K562 (cell line): ENCODE measurements at regions not wholly inside any gene's neighbourhood (a gene's known extent, or its start where the extent isn't known, plus 50 kb on each side); places are given as distances from the start of the nearest gene placed in this dataset.

ENCODE experiments used
- ATAC-seq: fragments of 200-7000 bp; cut with Tn5 transposase; 3 replicates; pipeline ENCODE4 v1.9.1; 2020; ENCODE audit warnings: moderate library complexity
- BruUV-seq: library from RNA; stranded (reverse); fragments of 400-500 nt; replicated peaks from 2 replicates; lab custom pipeline; 2021; lab: Mats Ljungman, UMichigan
- CTCF ChIA-PET: fragments of 300-600 bp; formaldehyde crosslinking; extraction: SDS; loops from one replicate; lab custom pipeline; 2021; ENCODE audit warnings: low intra/inter-chr PET ratio; lab: Yijun Ruan, JAX
- POLR2A ChIA-PET: fragments of 300-600, 350-650 bp; sonication (Branson Sonifier 250); formaldehyde crosslinking; extraction: SDS; loops from one replicate; lab custom pipeline; 2021; ENCODE audit warnings: antibody characterized with exemption, inconsistent platforms; lab: Yijun Ruan, JAX
- DNase-seq, 4 experiments: peaks; one replicate each; pipeline versions ENCODE4 v3.0.0 to v3.0.0-alpha.2; 2011 to 2018; ENCODE audit warnings: low spot score in 3 of 4, mixed read lengths in 3 of 4; ENCODE audit errors: extremely low read depth in 1 of 4
- FAIRE-seq: peaks from 2 replicates; lab custom pipeline; 2011; peaks lifted over from hg19 to GRCh38; lab: Jason Lieb, UNC
- H2AFZ ChIP-seq: 2 replicates; pipeline ENCODE4 v1.6.0; 2011; ENCODE audit warnings: low read depth, low read length, control low read depth, inconsistent platforms
- H3K27ac ChIP-seq: fragments of 200-600 bp; 3 replicates; pipeline ENCODE4 v1.8.0; 2011; ENCODE audit warnings: low read depth, mild to moderate bottlenecking, control low read depth, inconsistent platforms, low read length, moderate library complexity, mixed read lengths; ENCODE audit errors: extremely low read depth
- H3K27me3 ChIP-seq, 2 experiments: fragments of 300-600 bp in 1 of 2; 2 replicates in 1 of 2; 3 replicates in 1 of 2; pipeline versions ENCODE4 v1.6.0 to v1.8.0; 2011; ENCODE audit warnings: inconsistent platforms in 2 of 2, low read length in 2 of 2, mild to moderate bottlenecking in 1 of 2, mixed read lengths in 1 of 2, moderate library complexity in 1 of 2; ENCODE audit not compliant: control insufficient read depth in 2 of 2, insufficient read depth in 2 of 2
- H3K36me3 ChIP-seq: fragments of 300-600 bp; 3 replicates; pipeline ENCODE4 v1.8.0; 2011; ENCODE audit warnings: mild to moderate bottlenecking, low read length, inconsistent platforms; ENCODE audit not compliant: control insufficient read depth, insufficient read depth
- H3K4me1 ChIP-seq, 2 experiments: fragments of 200-600 bp in 1 of 2; replicated peaks in 1 of 2; 2 replicates in 1 of 2; 3 replicates in 1 of 2; pipeline versions ENCODE4 v1.5.1 to v1.8.0; 2011; ENCODE audit warnings: inconsistent platforms in 2 of 2, low read length in 2 of 2, mild to moderate bottlenecking in 1 of 2, mixed read lengths in 1 of 2, moderate library complexity in 1 of 2; ENCODE audit not compliant: control insufficient read depth in 2 of 2, insufficient read depth in 2 of 2
- H3K4me2 ChIP-seq: 2 replicates; pipeline ENCODE4 v1.6.1; 2011; ENCODE audit warnings: low read length, control low read depth, inconsistent platforms, mixed read lengths; ENCODE audit not compliant: insufficient read depth
- H3K4me3 ChIP-seq: fragments of 200-600 bp; sonication (generic), shearing (Covaris generic); 2 replicates; pipeline ENCODE4 v1.5.1; 2016; ENCODE audit warnings: control low read depth, inconsistent platforms
- H3K79me2 ChIP-seq: fragments of 200-600 bp; 3 replicates; pipeline ENCODE4 v1.8.0; 2011; ENCODE audit warnings: low read length, inconsistent platforms; ENCODE audit not compliant: control insufficient read depth, insufficient read depth
- H3K9ac ChIP-seq, 2 experiments: 2 replicates each; pipeline versions ENCODE4 v1.6.0 to v1.6.1; 2011; ENCODE audit warnings: low read depth in 2 of 2, low read length in 2 of 2, control low read depth in 1 of 2, inconsistent platforms in 1 of 2, mild to moderate bottlenecking in 1 of 2, mixed read lengths in 1 of 2; ENCODE audit not compliant: insufficient read depth in 1 of 2
- H3K9me1 ChIP-seq: one replicate; pipeline ENCODE4 v1.6.0; 2011; ENCODE audit warnings: inconsistent platforms, mild to moderate bottlenecking, low read length, moderate library complexity; ENCODE audit not compliant: control insufficient read depth, insufficient read depth
- H3K9me3 ChIP-seq: replicated peaks from 2 replicates; pipeline ENCODE4 v1.5.1; 2011; ENCODE audit warnings: low read depth, low read length, inconsistent platforms; ENCODE audit not compliant: control insufficient read depth, insufficient read depth
- H4K20me1 ChIP-seq: replicated peaks from 2 replicates; pipeline ENCODE4 v1.6.1; 2011; ENCODE audit warnings: low read length, inconsistent platforms, mixed read lengths; ENCODE audit not compliant: control insufficient read depth, insufficient read depth
- ATF7 ChIP-seq: fragments of 450-650 bp; IDR thresholded peaks from 2 replicates; pipeline ENCODE4 v1.7.1; 2014; ENCODE audit warnings: mild to moderate bottlenecking, moderate library complexity
- CBX8 ChIP-seq: fragments of 200-600 bp; sonication (generic); IDR thresholded peaks from 2 replicates; pipeline ENCODE4 v1.6.1; 2012; ENCODE audit warnings: borderline replicate concordance, mixed run types, low read depth, mild to moderate bottlenecking, moderate library complexity, mixed read lengths, low read length, control low read depth, inconsistent platforms; ENCODE audit not compliant: poor library complexity, severe bottlenecking; ENCODE audit errors: extremely low read depth
- ERF ChIP-seq: fragments of 450-650 bp; formaldehyde crosslinking; IDR thresholded peaks from 2 replicates; pipeline ENCODE4 v1.4.0; 2020; ENCODE audit warnings: mild to moderate bottlenecking, mixed read lengths
- HMG20A ChIP-seq: fragments of 450-650 bp; formaldehyde crosslinking; conservative IDR thresholded peaks from 2 replicates; pipeline ENCODE4 v1.4.0; 2020; ENCODE audit warnings: mild to moderate bottlenecking, mixed read lengths
- KLF6 ChIP-seq: fragments of 250-450 bp; sonication (Bioruptor Pico); IDR thresholded peaks from 2 replicates; pipeline ENCODE4 v1.4.0; 2020; ENCODE audit warnings: mild to moderate bottlenecking, moderate library complexity, borderline replicate concordance
- MYBL2 ChIP-seq, 2 experiments: fragments of 450-650 bp in 1 of 2; sonication (generic) in 1 of 2; formaldehyde crosslinking in 1 of 2; IDR thresholded peaks; 2 replicates each; pipeline versions ENCODE4 v1.6.1 to v1.8.1; 2017 to 2022; ENCODE audit warnings: borderline replicate concordance in 1 of 2, inconsistent platforms in 1 of 2, low read depth in 1 of 2, mild to moderate bottlenecking in 1 of 2, missing genetic modification reagents in 1 of 2, moderate library complexity in 1 of 2
- POLR3A ChIP-seq: IDR thresholded peaks from 2 replicates; pipeline ENCODE4 v1.6.1; 2011; ENCODE audit warnings: borderline replicate concordance, mild to moderate bottlenecking, moderate library complexity; ENCODE audit not compliant: insufficient read length, insufficient read depth; ENCODE audit errors: extremely low read depth
- PRMT5 ChIP-seq: sonication (generic); formaldehyde crosslinking; IDR thresholded peaks from 2 replicates; pipeline ENCODE4 v1.5.0; 2020; ENCODE audit warnings: missing genetic modification reagents
- SMARCC2 ChIP-seq: fragments of 450-650 bp; IDR thresholded peaks from 2 replicates; pipeline ENCODE4 v1.6.1; 2017; ENCODE audit warnings: antibody characterized with exemption, moderate library complexity, mild to moderate bottlenecking, low read depth
- TAL1 ChIP-seq: fragments of 450-650 bp; IDR thresholded peaks from 2 replicates; pipeline ENCODE4 v1.6.1; 2016; ENCODE audit warnings: mild to moderate bottlenecking
- THAP12 ChIP-seq: fragments of 250-450 bp; sonication (Bioruptor Pico); IDR thresholded peaks from 2 replicates; pipeline ENCODE4 v1.9.0; 2021; ENCODE audit warnings: mild to moderate bottlenecking, inconsistent platforms
- TRIM24 ChIP-seq, 2 experiments: fragments of 450-650 bp; IDR thresholded peaks; 2 replicates each; pipeline ENCODE4 v1.6.1; 2016
- ZFP30 ChIP-seq: fragments of 250-450 bp; sonication (Bioruptor Pico); IDR thresholded peaks from 2 replicates; pipeline ENCODE4 v1.8.0; 2022; ENCODE audit warnings: moderate library complexity, mild to moderate bottlenecking, inconsistent platforms, borderline replicate concordance
- ZFPM2 ChIP-seq: fragments of 250-450 bp; sonication (Bioruptor Pico); IDR thresholded peaks from 2 replicates; pipeline ENCODE4 v1.5.1; 2022; ENCODE audit warnings: mild to moderate bottlenecking
- ZNF354B ChIP-seq: fragments of 250-450 bp; sonication (Bioruptor Pico); IDR thresholded peaks from 2 replicates; pipeline ENCODE4 v1.4.0; 2020
- WGBS: fragments of 100-300 bp; shearing (Covaris generic); methylation state at CpG from one replicate; pipeline ENCODE4 v1.1.6; 2016; ENCODE audit warnings: low coverage, mixed read lengths; ENCODE audit not compliant: insufficient coverage; ENCODE audit errors: missing lambda C conversion rate; 5-methylcytosine and 5-hydroxymethylcytosine counted together
- in situ Hi-C: fragments of 300-500 bp; cut with MboI; formaldehyde crosslinking; loops from 4 replicates; pipeline ENCODE4 v1.15.0; 2018; ENCODE audit warnings: inconsistent platforms, mixed read lengths
- intact Hi-C: fragments of 100-400 bp; cut with micrococcal nuclease; formaldehyde crosslinking; loops from 2 replicates; pipeline ENCODE4 v1.14.2; 2022

- POLR2A ChIA-PET: interaction anchor here (0.6 to 1.0 kb wide), 2 partner anchors 20 to 1212 kb away, joined by 3 to 4 read pairs; no protein-coding TSS in a partner anchor
- H3K4me1 ChIP-seq: peaks cover 9 to 38% of the 10 kb centered on the region in 2 experiments; a peak in 3 of 5 replicates
Observed at GRCh38 chr3:193797566-193797965, 204.6 kb downstream of the OPA1 start.

More at GRCh38 chr3:193797566-193797965, 204.6 kb downstream of the OPA1 start:
- Histone ChIP-seq H4K20me1 (no peaks in the 10 kb centered on the region), H3K4me2 (no peak overlapping the region)
- no peak for FAIRE-seq
- no TSS peak for BruUV-seq
- CTCF ChIA-PET: interaction anchor here (0.6 kb wide), 1 partner anchor 985 kb away, joined by 3 read pairs; no protein-coding TSS in a partner anchor
- TF ChIP-seq SMARCC2 (no peak), PRMT5 (no peak), CBX8 (no peak), ZFP30 (no peak), HMG20A (CRISPR knock-in tag) (no peak), POLR3A (no peak), MYBL2 (IDR thresholded peaks at IDR 0.05; ENCODE audit: low read depth) (no peak), MYBL2 (CRISPR knock-in tag; IDR thresholded peaks at IDR 0.05; ENCODE audit: borderline replicate concordance) (no peak), TAL1 (no peak), THAP12 (CRISPR knock-in tag) (no peak), ZFPM2 (CRISPR knock-in tag) (no peak), ERF (no peak), KLF6 (CRISPR knock-in tag) (no peak), ZNF354B (CRISPR knock-in tag) (no peak), ATF7 (no peak), TRIM24 (IDR thresholded peaks at IDR 0.05) (no peak)
- TF ChIP-seq, all 486 proteins: peak for 0
- 75% methylated on average over 5 of the region's 5 CpGs for WGBS
- Histone ChIP-seq H2AFZ (no peak overlapping the region), H3K4me3 (no peak overlapping the region), H3K27me3 (no peaks in the 10 kb centered on the region), H3K9me3 (no peaks in the 10 kb centered on the region), H3K9me1 (no peaks in the 10 kb centered on the region), H3K9ac (no peak overlapping the region), H3K27ac (no peak overlapping the region), H3K36me3 (no peaks in the 10 kb centered on the region), H3K79me2 (no peaks in the 10 kb centered on the region)
- no peak for DNase-seq
- intact Hi-C loops: no loop called here
- in situ Hi-C loops: no loop called here
- ATAC-seq: no peak
